A673 (cell line): ENCODE measurements at regions not wholly inside any gene's neighbourhood (a gene's known extent, or its start where the extent isn't known, plus 50 kb on each side); places are given as distances from the start of the nearest gene placed in this dataset.

Experiments
- BruUV-seq: library from RNA; stranded (reverse); fragments of 400-500 nt; replicated peaks from 2 replicates; lab custom pipeline; 2021; lab: Mats Ljungman, UMichigan
- CTCF ChIA-PET: fragments of 300-600 bp; sonication (Branson Sonifier 250); formaldehyde crosslinking; loops from one replicate; lab custom pipeline; 2022; ENCODE audit warnings: antibody characterized with exemption; lab: Charles Lee
- POLR2A ChIA-PET: fragments of 300-600 bp; sonication (Branson Sonifier 250); formaldehyde crosslinking; loops from one replicate; lab custom pipeline; 2022; ENCODE audit warnings: antibody characterized with exemption; ENCODE audit not compliant: low non-redundant PET; lab: Charles Lee
- DNase-seq: peaks from one replicate; pipeline ENCODE4 v3.0.0-alpha.2; 2015; ENCODE audit warnings: low spot score
- H3K27ac ChIP-seq: fragments of 200-600 bp; sonication (generic); 2 replicates; pipeline ENCODE4 v1.5.1; 2016; ENCODE audit warnings: mixed run types, low read depth, mild to moderate bottlenecking, mixed read lengths, antibody characterized with exemption, low read length; ENCODE audit not compliant: poor library complexity, severe bottlenecking
- H3K27me3 ChIP-seq: fragments of 200-600 bp; sonication (generic); replicated peaks from 2 replicates; pipeline ENCODE4 v1.6.1; 2017; ENCODE audit warnings: mixed run types, low read depth, mild to moderate bottlenecking, mixed read lengths, antibody characterized with exemption, low read length; ENCODE audit not compliant: insufficient read depth, poor library complexity
- H3K36me3 ChIP-seq: fragments of 200-600 bp; sonication (generic); 2 replicates; pipeline ENCODE4 v1.6.1; 2016; ENCODE audit warnings: mixed run types, mild to moderate bottlenecking, mixed read lengths, antibody characterized with exemption, low read length; ENCODE audit not compliant: insufficient read depth, poor library complexity, severe bottlenecking
- H3K4me1 ChIP-seq: fragments of 200-600 bp; sonication (generic); 2 replicates; pipeline ENCODE4 v1.6.1; 2017; ENCODE audit warnings: mixed run types, mild to moderate bottlenecking, mixed read lengths, antibody characterized with exemption, low read length; ENCODE audit not compliant: insufficient read depth, poor library complexity, severe bottlenecking
- H3K4me3 ChIP-seq: fragments of 200-600 bp; sonication (generic); 2 replicates; pipeline ENCODE4 v1.5.1; 2016; ENCODE audit warnings: low read depth, mixed run types, mild to moderate bottlenecking, mixed read lengths, low read length; ENCODE audit not compliant: poor library complexity, severe bottlenecking
- H3K9me3 ChIP-seq: fragments of 200-600 bp; sonication (generic); 2 replicates; pipeline ENCODE4 v1.6.1; 2016; ENCODE audit warnings: mixed run types, low read depth, mild to moderate bottlenecking, mixed read lengths, antibody characterized with exemption, low read length; ENCODE audit not compliant: poor library complexity, severe bottlenecking
- CTCF ChIP-seq: fragments of 300-800, 200-600 bp; sonication (generic); conservative IDR thresholded peaks from 2 replicates; pipeline ENCODE4 v1.5.1; 2017; ENCODE audit warnings: low read depth, mild to moderate bottlenecking, antibody characterized with exemption, low read length, moderate library complexity, mixed read lengths
- EZH2 ChIP-seq: fragments of 200-600 bp; sonication (generic); IDR thresholded peaks from 2 replicates; pipeline ENCODE4 v1.6.1; 2017; ENCODE audit warnings: borderline replicate concordance, low read depth, mild to moderate bottlenecking, mixed read lengths, antibody characterized with exemption, low read length; ENCODE audit not compliant: poor library complexity, severe bottlenecking
- intact Hi-C: fragments of 100-400 bp; cut with micrococcal nuclease; formaldehyde crosslinking; loops from one replicate; pipeline ENCODE4 v1.10.0; 2022; ENCODE audit not compliant: unreplicated experiment

DNA sequence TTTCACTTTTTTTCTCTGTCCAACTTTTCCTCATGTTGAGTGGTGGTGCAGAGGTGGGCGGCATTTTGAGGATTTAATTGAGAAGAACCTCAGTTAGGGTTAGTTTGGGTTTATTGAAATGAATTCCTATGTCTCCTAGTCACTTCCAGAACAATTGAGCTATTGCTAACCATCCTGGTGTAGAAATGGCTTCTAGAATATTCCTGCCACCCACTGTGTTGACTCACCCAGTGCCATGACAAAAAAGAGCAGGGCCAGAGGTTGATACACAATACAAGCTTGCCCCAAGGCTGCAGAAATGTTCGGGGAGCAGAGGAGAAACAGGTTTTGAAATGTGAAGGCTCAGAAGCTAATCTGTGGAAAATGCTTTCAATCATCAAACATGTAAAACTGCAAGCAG lies 167.1 kb upstream of the TRIB2 start:
- TF ChIP-seq EZH2 = no peak
- no peak for TF ChIP-seq CTCF
- peaks cover 16% of the 10 kb centered on the region for H3K4me1 ChIP-seq
- no TSS peak for BruUV-seq
- POLR2A ChIA-PET = no interaction called here
- CTCF ChIA-PET = no interaction called here
- intact Hi-C loops = no loop called here
- no peak overlapping the region for H3K4me3 ChIP-seq
- H3K27me3 ChIP-seq = no peaks in the 10 kb centered on the region
- no peaks in the 10 kb centered on the region for H3K36me3 ChIP-seq
- no peak overlapping the region for H3K27ac ChIP-seq
- DNase-seq = no peak
- no peaks in the 10 kb centered on the region for H3K9me3 ChIP-seq

DNA sequence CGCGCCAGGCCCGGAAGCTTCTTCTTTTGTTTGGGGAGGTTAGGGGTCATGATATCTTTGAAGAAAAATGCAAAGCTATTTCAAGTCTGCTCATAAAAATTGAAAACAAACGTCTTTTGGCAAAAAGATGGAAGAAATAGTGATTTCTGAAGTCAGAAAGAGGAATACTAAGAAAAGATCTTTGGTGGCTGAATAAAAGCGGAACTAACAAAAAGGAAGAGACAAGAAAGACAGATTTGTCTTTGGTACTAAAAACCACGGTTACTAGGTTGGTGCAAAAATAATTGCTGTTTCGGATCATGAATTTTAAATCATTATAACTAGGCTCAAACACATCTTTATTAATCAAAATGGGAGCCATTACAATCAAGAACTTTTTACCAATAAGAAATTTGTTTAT lies 164.6 kb upstream of the TRIB2 start:
- no peak for TF ChIP-seq CTCF
- TF ChIP-seq EZH2 = no peak
- intact Hi-C loops = no loop called here
- BruUV-seq = no TSS peak

GRCh38 chr2:12554224-12555011 lies 162.3 kb upstream of the TRIB2 start:
- POLR2A ChIA-PET = no interaction called here
- Histone ChIP-seq H3K4me3 (no peak overlapping the region), H3K4me1 (peaks cover 28% of the 10 kb centered on the region), H3K27me3 (no peaks in the 10 kb centered on the region), H3K36me3 (no peaks in the 10 kb centered on the region), H3K27ac (peak overlapping the region; percentile 72), H3K9me3 (no peaks in the 10 kb centered on the region)
- TF ChIP-seq EZH2 (no peak), CTCF (no peak)
- CTCF ChIA-PET = interaction anchor here (1.4 to 1.7 kb wide), 2 partner anchors 162 to 453 kb away, joined by 7 to 10 read pairs; partner anchors contain the start of gene TRIB2
- no TSS peak for BruUV-seq
- intact Hi-C loops = loop anchor here (1.0 to 5.0 kb wide), 4 partner anchors 148 to 724 kb away; partner anchors contain the start of gene TRIB2
- peak; percentile 28 for DNase-seq

More for the DNA sequence above, 164.6 kb upstream of the TRIB2 start:
- no peaks in the 10 kb centered on the region for H3K36me3 ChIP-seq
- H3K27ac ChIP-seq = no peak overlapping the region
- CTCF ChIA-PET = no interaction called here
- H3K27me3 ChIP-seq = no peaks in the 10 kb centered on the region
- peaks cover 33% of the 10 kb centered on the region for H3K4me1 ChIP-seq
- POLR2A ChIA-PET = no interaction called here
- no peak overlapping the region for H3K4me3 ChIP-seq
- no peak for DNase-seq
- no peaks in the 10 kb centered on the region for H3K9me3 ChIP-seq
